Fibroblast of the conjunctiva (primary cell): ENCODE measurements at regions not wholly inside any gene's neighbourhood (a gene's known extent, or its start where the extent isn't known, plus 50 kb on each side); places are given as distances from the start of the nearest gene placed in this dataset.

ENCODE experiments used
- DNase-seq: peaks from one replicate; pipeline ENCODE4 v3.0.0-alpha.2; 2010; ENCODE audit warnings: low read depth

DNA sequence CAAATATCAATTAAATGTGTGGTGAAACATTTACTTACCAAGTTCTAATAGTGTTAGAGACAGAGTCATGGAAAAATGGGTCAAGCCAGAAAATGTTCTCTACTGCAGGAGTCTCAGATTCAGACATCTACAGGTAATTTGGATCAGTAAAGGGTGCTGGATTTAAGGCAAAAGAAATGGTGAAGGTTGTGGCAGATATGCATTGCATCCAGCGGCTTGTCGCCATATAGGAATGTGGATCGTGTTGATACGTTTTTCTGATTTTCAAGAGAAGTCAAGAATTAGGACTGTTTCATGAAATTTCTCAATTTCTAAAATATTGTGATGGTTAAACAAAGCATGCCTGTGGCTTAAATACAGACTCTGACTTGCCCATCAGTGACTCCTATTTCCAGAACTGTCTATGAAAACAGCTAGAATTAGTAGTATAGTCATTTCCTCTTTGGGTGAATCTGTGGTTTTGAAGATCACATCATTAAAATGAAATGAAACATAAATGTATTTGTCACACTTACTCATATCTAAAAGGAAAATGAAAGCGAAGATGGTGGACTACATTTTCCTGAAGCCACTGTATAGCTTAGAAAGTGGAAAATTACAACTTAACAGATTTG lies 110.1 kb upstream of the VEGFC start:
- DNase-seq = peak; percentile 17

DNA sequence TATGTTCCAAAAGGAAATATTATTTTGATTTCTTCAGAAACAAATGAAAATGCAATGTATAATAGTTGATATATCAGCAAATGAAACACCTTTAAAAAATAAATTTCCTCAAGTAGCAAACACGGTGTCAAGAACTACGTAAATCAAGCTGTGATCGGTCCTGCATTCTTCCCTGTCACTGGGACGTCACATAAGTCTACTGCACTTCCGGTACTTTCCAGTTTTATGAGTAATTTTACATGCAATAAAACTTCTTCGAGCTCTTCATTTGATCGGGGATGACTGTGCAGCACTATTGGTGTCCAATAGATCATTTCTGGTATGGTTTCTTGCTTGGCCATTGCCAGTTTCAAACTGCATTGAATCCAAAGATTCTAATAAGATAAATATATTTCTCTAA lies 114.0 kb upstream of the VEGFC start:
- no peak for DNase-seq

DNA sequence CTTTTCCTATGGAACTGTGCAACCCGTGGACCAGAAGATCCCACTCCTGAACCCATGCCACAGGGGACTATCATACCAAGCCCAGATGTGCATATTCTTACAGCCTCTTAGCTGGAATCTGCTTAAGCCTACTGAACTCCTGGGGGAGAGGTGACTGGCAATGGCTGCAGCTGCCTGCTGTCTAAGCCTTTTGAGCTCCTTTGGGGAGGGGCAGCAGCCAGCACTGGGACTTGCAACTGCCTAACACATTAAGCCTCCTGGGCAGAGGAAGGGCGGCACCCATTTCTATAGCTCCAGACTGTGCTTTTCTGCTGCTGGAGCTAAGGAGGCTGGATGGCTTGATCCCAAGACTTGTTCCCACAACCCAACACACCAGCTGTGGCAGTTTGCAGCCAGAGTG lies 117.9 kb upstream of the VEGFC start:
- no peak for DNase-seq

DNA sequence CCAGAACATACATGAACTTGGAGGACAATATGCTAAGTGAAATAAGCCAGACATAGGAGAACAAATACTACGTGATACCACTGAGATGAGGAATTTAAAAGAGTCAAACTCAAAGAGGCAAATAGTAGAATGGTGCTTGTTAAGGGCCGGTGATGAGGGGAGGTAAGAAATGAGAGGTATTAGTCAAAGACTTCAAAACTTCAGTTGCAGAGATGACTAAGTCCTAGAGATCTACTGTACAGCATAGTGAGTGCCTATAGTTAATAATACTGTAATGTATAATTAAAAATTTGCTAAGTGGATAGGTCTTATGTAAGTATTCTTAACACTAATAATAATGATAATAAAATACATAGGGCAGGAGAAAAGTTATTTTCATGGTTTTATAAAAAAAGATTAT lies 126.9 kb upstream of the VEGFC start:
- DNase-seq = no peak

DNA sequence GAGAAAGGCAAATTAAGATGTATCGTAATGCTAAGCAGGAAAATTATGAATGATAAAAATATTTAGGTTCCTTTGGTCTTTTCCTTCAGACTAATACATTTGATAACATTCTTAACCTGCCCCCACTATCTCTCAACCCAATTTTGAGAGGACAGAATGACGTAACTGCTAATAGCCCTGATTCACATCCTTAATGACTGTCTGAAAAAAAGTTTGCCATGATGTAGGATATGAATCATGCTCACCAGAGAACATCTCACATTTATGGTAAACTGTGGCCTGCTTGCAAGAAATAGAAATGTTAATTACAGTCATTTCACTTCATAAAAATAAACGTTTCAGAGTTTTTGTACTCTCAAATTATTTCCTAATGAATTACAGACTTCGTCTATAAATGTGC lies 128.0 kb upstream of the VEGFC start:
- DNase-seq = peak; percentile 22

DNA sequence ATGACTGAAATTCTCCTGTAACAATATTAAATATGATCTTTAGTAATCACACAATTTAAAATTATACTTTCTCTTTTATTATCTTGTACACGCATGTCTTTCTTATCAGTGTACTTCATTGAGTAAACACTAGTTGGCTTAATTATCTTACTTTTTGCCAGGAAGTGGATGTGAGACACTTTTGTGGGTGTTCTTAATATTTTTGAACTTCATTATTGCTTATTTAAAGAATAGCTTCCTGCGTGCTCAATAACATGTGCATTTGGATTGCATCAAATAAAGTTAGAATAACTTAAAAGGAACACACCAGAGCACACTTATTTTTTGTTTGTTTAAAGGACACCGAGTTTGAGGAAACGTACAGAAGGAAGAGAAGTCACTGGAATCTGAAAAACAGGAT lies 128.5 kb upstream of the VEGFC start:
- no peak for DNase-seq

DNA sequence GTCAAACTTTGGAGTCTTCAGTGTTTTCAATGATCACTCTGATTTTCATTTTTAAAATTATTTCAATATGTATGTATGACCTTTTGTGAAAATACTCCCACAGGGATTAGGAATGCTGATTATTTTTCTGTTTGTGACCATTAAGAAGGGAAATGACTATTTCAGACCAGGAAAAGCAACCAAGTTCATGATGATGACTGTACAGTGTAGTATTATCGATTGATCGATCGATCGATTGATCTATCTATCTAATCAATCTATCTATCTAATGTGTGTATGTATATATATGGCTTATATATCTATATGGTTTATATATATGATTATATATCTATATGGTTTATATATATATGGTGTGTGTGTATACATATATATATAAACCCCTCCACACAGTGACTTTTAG lies 131.5 kb upstream of the VEGFC start:
- DNase-seq = no peak

DNA sequence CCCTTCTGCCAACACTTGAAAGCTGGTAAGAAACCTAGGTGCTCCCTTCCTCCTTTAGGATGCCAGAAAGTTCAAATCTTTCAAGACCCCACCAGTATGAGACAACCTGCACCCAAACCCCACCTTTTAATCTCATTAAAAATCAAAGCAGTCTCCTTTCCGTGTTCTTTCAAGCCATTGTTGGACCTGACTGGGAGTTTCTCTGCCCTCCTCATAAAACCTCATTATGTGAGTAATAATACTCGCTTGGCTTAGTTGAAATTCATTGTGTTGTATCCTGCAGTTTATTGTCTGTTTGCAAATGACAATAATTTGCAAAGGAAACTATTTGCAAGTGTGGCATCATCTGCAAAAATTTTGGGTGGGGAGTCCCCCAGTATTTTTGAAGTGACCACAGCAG lies 133.2 kb upstream of the VEGFC start:
- no peak for DNase-seq

DNA sequence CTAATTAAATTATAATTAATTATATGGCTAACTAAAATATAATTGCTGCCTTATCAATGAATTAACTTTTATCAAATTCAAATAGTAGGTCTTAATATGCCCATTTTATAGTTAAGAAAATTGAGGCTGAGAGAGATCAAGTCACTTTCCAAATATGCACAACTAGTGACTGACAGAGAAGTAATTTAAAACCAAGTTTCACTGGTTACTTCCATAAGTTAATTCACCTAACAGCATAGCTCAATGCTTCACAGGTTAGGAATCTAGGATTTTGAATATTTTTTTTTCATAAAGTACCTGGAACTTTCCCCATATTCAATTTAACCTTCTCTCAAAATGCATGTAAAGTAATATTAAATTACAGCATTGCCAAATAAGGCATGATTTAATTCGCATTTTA lies 134.4 kb upstream of the VEGFC start:
- DNase-seq = no peak

DNA sequence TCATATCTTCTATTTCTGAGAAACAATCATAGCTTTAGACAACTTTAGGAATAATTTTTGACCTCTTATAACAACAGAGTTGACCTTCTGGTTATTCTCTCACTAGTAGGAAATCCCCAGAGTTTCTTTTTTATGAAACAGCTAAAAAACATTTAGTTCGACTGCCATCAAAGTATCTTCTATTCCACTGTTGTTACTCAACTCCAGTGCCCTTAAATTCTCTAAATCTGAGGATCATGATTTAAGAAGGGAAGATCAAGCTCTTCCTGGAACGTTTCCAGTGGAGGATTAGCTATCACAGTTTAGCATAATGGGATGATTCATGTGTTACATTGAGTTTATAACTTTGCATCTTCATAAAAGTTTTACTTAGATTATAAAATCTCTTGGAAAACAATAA lies 134.9 kb upstream of the VEGFC start:
- DNase-seq = peak; percentile 88

DNA sequence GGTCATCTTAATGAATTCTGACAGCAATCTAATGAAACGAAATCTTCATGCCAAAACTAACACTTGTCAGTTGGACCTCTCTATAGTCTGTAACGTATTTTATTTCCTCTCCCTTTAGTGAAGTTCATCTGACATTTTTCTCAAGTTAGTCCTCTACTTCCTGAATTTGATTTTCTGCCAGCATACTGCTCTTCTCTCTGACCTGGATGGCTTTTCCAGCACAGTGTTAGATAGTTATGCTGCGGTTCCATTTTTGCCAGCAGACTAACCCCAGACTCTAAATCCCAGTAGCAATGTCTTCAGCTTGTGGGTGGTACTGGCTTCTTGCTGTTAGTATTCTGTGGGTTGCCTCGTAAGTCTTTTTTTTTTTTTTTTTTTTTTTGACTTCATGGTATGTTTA lies 146.7 kb upstream of the VEGFC start:
- no peak for DNase-seq

DNA sequence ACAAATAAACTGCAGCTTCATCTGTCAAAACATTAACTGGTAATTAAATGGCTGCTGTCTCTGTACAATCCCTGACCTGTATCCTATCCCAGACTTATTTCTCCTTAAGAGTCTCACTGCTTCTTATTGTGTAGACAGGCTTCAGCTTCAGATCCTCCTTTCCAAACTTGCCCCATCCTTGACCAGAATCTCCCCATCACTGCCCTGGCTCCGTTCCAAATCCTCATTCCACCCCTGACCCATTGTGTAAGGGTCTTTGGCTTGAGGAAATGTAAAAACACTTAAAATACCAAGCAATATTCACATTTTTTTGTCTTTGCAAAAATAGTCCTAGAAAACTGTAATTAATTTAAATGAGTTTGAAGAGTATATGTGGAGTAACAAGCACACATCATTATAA lies 152.6 kb upstream of the VEGFC start:
- DNase-seq = no peak

DNA sequence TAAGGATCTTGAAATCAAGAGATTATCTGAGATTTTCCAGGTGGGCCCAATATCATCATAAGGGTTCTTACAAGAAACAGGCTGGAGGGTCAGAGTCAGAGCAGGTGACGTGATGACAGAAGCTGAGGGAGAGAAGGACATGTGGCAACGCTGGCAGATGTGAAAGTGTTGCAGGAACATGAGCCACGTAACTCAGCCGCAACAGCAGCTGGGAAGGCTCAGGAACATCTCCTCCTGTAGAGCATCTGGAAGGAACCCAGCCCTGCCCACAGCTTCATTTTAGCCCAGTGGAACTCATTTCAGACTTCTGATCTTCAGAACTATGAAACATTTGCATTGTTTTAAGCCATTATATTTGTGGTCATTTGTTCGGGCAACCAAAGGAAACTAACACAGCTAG lies 156.3 kb upstream of the VEGFC start:
- DNase-seq = no peak

DNA sequence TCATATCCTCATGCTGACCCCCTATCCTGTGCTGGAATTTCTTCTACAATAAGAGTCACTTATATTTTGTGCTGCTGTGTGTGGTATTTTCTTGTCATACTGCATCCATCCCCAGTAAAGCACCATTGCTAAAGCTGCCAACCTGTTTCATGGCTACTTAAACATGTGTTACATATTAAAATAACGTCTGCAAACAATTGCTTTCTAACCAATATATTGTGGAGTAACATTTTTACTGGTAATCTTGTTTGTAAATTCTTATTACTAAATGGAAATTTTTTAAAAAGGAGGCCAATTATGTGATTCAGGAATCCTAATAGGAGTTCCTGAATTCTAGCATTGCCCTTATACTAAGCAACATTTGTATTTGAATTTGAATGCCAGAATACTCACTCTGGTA lies 160.3 kb upstream of the VEGFC start:
- no peak for DNase-seq

DNA sequence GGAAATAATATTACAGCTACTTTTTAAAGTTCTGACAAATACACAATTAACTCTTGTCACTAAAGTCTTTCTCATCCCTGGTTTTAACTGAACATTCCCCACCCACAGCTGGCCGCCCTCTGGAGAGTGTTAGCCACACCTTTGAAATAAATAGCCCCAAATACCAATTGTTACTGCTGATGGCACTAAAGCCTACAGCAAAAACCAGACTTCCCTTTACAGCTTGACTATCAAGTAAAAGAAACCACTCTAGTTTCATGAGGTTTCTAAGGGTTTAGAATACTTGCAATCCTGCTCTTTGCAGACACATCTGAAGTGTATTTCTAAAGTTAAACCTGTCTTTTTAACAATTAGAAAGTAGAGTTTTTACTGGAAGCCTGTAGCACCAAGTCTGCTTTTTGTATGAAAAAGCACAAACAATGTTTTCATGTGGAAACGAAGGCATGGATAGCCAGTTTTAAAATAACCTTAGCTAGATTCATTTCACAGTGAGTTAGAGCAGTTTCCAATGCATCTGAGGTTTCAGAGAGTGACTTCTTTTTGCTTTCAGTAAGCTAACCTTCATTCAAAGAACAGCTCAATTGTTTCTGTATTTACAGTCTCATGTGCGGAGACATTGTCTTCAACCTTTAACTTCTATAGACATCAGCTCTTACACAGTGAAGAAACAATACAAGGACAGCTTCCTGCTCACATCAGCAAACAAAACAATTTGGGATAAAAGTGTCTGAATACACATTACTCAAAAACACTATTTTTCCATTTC lies 164.8 kb upstream of the VEGFC start:
- no peak for DNase-seq

DNA sequence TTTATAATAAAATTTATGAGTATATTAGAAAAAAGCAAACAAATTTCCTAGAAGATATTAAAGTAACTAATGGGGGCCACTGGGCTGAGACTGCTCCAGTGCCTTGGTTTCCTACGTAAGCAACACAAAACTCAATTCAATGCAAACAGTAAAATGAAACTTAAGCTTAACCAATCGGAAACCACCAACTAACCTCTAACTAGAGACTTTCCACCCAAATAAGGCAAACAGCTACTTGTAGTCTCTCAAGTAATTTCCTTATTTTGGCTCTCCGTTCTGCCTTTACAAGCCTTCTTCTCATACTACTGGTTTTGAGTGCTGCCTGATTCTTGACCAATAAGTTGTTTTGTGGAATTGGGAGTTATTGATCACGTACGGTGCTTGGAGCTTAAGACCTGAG lies 167.3 kb upstream of the VEGFC start:
- no peak for DNase-seq

DNA sequence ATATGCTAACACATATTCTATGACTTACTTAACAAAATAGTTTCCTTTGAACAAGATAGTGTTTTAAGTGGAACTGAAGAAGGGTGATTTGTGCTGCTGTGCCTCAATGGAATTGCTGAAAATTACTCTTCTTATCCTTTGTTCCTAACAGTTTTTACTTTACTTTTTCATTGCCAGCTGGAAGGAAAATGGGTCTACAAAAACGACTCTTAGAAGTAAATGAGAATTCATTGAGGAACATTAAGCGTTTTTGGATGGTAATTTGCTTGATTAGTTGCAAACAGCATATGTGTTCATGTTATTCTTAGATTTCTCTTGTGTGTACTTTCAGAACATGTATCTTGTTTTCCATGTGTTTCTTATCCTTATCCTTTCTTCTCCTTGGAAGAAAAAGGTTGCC lies 170.4 kb upstream of the VEGFC start:
- DNase-seq = no peak

DNA sequence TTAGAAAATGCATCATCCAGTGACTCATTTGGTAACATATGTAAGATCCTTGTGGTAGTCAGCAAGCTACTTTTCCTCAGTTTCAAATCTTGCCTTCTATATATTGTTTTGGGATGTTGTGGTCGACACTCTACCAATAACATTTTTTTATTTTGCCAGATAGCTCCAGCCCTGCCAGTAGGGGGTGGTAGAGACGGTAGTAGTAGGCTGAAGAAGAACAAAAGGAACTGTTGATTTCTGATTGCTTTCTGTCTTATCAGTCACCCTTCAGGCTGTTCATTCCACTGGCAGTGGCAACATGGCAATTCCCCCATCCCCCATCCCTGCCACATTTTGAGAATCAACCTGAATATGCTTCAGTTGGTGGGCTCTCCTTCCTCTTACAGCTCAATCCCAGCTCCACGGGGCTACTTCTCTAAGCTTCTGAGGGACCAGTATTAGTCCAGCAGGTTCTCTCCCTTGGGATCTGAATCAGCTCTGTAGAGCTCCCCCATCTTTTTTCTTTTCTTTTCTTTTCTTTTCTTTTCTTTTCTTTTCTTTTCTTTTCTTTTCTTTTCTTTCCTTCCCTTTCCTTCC lies 171.5 kb upstream of the VEGFC start:
- DNase-seq = no peak

DNA sequence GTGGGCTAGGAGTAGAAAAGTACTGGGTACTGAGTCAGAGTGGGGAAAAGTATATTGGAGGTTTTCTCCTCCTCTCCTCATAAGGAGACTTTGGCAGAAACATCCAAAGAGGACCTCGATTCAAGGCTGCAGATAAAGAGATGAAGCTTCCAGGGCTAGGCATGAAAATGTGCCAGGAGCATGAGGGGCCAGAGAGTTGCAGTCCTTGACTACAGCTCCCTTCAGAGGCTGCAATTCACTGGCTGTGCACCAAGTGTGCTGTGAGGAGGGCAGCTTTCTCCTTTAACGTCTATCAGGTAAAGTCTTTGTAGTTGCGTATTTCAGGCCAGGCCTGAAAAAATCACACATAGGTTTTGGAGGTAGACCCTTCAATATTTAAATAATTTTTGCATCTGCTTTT lies 174.9 kb upstream of the VEGFC start:
- DNase-seq = no peak

DNA sequence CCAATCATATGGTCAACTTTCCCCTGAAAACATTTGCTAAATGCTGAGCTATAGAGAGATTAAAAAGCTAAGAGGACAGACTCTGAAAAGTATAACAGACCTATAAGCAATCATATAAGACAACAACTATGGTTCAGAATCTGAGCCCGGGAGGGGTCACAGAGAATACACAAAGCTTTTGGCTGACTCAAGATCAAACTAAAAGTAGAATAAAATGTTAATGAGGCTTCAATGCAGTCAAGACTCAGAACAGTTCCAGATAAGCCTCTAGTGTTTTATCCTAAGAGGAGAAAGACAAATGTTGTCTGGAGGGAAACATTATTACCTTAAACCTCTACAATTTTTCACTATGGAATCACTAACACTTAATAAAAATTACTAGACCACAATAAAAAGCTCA lies 175.4 kb upstream of the VEGFC start:
- DNase-seq = no peak

DNA sequence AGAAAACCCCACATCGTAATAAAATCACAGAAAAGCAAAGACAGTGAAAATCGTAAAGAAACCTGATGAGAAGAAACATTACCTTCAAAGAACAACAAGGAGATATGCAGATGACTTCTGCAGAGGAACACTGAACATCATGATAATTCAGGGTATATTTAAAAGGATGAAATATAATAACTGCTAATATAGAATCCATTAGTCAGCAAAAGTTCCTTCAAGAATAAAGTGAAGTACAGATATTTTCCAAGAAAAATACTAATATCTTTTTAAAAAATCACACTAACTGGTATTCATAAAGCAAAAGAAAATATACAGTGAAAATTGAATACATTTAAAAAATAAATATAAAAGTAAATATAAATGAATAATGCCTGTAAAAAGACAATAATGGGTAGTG lies 176.3 kb upstream of the VEGFC start:
- no peak for DNase-seq

DNA sequence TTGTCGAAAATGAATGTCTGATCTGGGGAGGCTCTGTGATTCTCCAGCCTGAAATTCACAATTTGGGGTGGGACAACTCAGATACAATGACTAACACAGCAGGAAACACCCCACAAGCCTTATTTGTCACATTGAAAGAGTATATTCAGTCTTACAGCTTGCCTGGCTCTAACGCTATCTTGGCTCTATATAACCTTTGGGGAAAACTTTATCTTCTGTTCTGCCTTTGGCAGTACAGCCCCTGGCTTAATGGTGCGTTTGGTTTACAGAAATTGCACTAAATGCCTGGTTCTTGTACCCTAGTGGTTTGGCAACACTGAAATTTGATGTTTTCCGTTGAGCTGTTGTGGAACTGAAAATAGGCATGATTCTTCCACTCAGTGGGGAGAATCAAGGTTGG lies 178.1 kb upstream of the VEGFC start:
- no peak for DNase-seq

DNA sequence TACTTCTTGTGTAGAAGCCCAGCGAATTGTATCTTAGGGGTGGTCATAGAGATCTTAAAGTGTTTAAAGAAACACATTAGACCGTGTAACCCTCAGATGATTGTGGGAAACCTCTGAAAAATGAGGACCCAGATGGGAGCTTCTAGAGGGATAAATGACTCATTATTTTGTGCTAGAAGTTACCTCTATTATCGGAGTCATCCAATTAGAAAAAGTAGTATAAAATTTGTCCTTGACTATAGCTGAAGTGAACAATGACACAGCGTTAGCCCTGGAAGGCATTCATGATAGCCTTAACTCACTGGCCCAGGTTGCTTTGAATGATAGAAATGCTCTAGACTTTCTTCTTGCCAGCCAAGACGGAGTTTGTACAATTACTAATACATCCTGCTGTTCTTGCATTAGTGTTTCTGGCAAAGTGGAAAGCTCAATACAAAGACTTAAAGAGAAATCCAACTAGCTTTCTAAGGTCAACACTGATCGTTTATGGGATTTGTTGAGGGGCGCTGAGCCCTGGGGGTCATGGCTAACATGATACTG lies 178.9 kb upstream of the VEGFC start:
- DNase-seq = no peak

DNA sequence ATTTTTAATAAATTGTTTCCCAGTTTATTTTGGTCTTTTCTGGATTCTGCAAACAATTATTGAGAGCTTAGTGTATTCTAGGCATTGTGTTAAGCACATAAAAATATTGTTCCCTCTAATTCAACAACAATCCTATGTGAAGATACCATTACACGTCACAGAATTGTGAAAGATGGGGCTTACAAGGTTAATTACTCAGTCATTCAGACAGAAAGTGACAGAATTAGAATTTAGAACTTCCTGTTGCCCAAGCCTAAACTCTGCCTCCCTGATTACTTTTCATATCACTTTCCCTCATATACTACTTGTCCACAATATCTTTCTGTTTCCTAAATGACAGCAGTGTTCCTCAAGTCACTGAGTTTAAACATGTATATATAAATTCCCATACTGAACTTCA lies 186.7 kb upstream of the VEGFC start:
- DNase-seq = no peak
